ENCODE measurements at regions not wholly inside any gene's neighbourhood (a gene's known extent, or its start where the extent isn't known, plus 50 kb on each side); places are given as distances from the start of the nearest gene placed in this dataset.

GRCh38 chr4:96150466-96150865 lies 310.6 kb downstream of the PDHA2 start:
- H3K27me3 Mint-ChIP-seq (ENCODE audit: low read depth, poor library complexity) = peaks cover 4% of the 10 kb centered on the region
- H3K4me3 Mint-ChIP-seq = no peak overlapping the region
- no peak overlapping the region for H3K27ac Mint-ChIP-seq
- DNase-seq = no peak
- no peak for TF ChIP-seq CTCF (IDR thresholded peaks at IDR 0.05)
- H3K4me1 Mint-ChIP-seq = peaks cover 7% of the 10 kb centered on the region
- H3K9me3 Mint-ChIP-seq = no peaks in the 10 kb centered on the region
- H3K36me3 Mint-ChIP-seq (ENCODE audit: low read depth) = no peaks in the 10 kb centered on the region

GRCh38 chr4:96152824-96153223 lies 312.9 kb downstream of the PDHA2 start:
- Mint-ChIP-seq H3K4me1 (peaks cover 7% of the 10 kb centered on the region), H3K4me3 (no peak overlapping the region), H3K36me3 (ENCODE audit: low read depth) (no peaks in the 10 kb centered on the region), H3K9me3 (no peaks in the 10 kb centered on the region), H3K27me3 (ENCODE audit: low read depth, poor library complexity) (no peaks in the 10 kb centered on the region), H3K27ac (no peak overlapping the region)
- no peak for DNase-seq
- TF ChIP-seq CTCF (IDR thresholded peaks at IDR 0.05) = no peak

GRCh38 chr4:96154676-96155075 lies 314.8 kb downstream of the PDHA2 start:
- TF ChIP-seq CTCF (IDR thresholded peaks at IDR 0.05) = no peak
- H3K9me3 Mint-ChIP-seq = no peaks in the 10 kb centered on the region
- peaks cover 5% of the 10 kb centered on the region for H3K4me1 Mint-ChIP-seq
- H3K27ac Mint-ChIP-seq = no peak overlapping the region
- no peaks in the 10 kb centered on the region for H3K36me3 Mint-ChIP-seq (ENCODE audit: low read depth)
- H3K4me3 Mint-ChIP-seq = no peak overlapping the region
- DNase-seq = no peak
- no peaks in the 10 kb centered on the region for H3K27me3 Mint-ChIP-seq (ENCODE audit: low read depth, poor library complexity)

- no peak for TF ChIP-seq CTCF (IDR thresholded peaks at IDR 0.05)
- Mint-ChIP-seq H3K36me3 (ENCODE audit: low read depth) (no peaks in the 10 kb centered on the region), H3K27ac (no peak overlapping the region), H3K4me3 (no peak overlapping the region), H3K9me3 (no peaks in the 10 kb centered on the region), H3K4me1 (peaks cover 5% of the 10 kb centered on the region), H3K27me3 (ENCODE audit: low read depth, poor library complexity) (peaks cover 3% of the 10 kb centered on the region)
- DNase-seq = no peak
Measured at GRCh38 chr4:96162636-96163035, 322.7 kb downstream of the PDHA2 start.

GRCh38 chr4:96164814-96165351 lies 325.0 kb downstream of the PDHA2 start:
- Mint-ChIP-seq H3K36me3 (ENCODE audit: low read depth) (no peaks in the 10 kb centered on the region), H3K27ac (no peak overlapping the region), H3K4me1 (peaks cover 5% of the 10 kb centered on the region), H3K4me3 (no peak overlapping the region), H3K9me3 (no peaks in the 10 kb centered on the region), H3K27me3 (ENCODE audit: low read depth, poor library complexity) (peaks cover 3% of the 10 kb centered on the region)
- no peak for DNase-seq
- no peak for TF ChIP-seq CTCF (IDR thresholded peaks at IDR 0.05)

GRCh38 chr4:96166806-96167205 lies 326.9 kb downstream of the PDHA2 start:
- Mint-ChIP-seq H3K9me3 (no peaks in the 10 kb centered on the region), H3K4me3 (no peak overlapping the region), H3K27me3 (ENCODE audit: low read depth, poor library complexity) (no peaks in the 10 kb centered on the region), H3K27ac (no peak overlapping the region), H3K4me1 (peaks cover 5% of the 10 kb centered on the region), H3K36me3 (ENCODE audit: low read depth) (no peaks in the 10 kb centered on the region)
- TF ChIP-seq CTCF (IDR thresholded peaks at IDR 0.05) = no peak
- no peak for DNase-seq
